VCaP (cell line): ENCODE measurements at regions not wholly inside any gene's neighbourhood (a gene's known extent, or its start where the extent isn't known, plus 50 kb on each side); places are given as distances from the start of the nearest gene placed in this dataset.

Experiments
- H3K27ac ChIP-seq: fragments of 450-650 bp; 2 replicates; pipeline ENCODE4 v1.5.1; 2017
- CTCF ChIP-seq: fragments of 450-650 bp; conservative IDR thresholded peaks from 2 replicates; pipeline ENCODE4 v1.5.1; 2017; ENCODE audit warnings: mild to moderate bottlenecking, moderate library complexity

- no peak for TF ChIP-seq CTCF
- no peak overlapping the region for H3K27ac ChIP-seq
These were observed 68.4 kb upstream of the LRRC7 start for GRCh38 chr1:69499203-69499803.

- H3K27ac ChIP-seq: no peak overlapping the region
- no peak for TF ChIP-seq CTCF
These were observed 64.7 kb upstream of the LRRC7 start for GRCh38 chr1:69502991-69503390.

GRCh38 chr1:69504730-69505252 is 62.9 kb upstream of the LRRC7 start:
- no peak for TF ChIP-seq CTCF
- no peak overlapping the region for H3K27ac ChIP-seq

GRCh38 chr1:69506311-69506710 is 61.4 kb upstream of the LRRC7 start:
- no peak for TF ChIP-seq CTCF

GRCh38 chr1:69506721-69507120 is 61.0 kb upstream of the LRRC7 start:
- no peak for TF ChIP-seq CTCF
- H3K27ac ChIP-seq: no peak overlapping the region

More at GRCh38 chr1:69506311-69506710, 61.4 kb upstream of the LRRC7 start:
- no peak overlapping the region for H3K27ac ChIP-seq

- H3K27ac ChIP-seq: no peak overlapping the region
- TF ChIP-seq CTCF: no peak
These were observed 57.7 kb upstream of the LRRC7 start for GRCh38 chr1:69510026-69510425.

GRCh38 chr1:69511426-69512192 is 56.1 kb upstream of the LRRC7 start:
- TF ChIP-seq CTCF: no peak

More at GRCh38 chr1:69511426-69512192, 56.1 kb upstream of the LRRC7 start:
- H3K27ac ChIP-seq: no peak overlapping the region
